HG03571 (cell line): ENCODE measurements at regions not wholly inside any gene's neighbourhood (a gene's known extent, or its start where the extent isn't known, plus 50 kb on each side); places are given as distances from the start of the nearest gene placed in this dataset.

Experiments
- ATAC-seq: cut with Tn5 transposase; IDR thresholded peaks from one replicate; pipeline ENCODE4 v1.9.1; 2021; ENCODE audit not compliant: unreplicated experiment

DNA sequence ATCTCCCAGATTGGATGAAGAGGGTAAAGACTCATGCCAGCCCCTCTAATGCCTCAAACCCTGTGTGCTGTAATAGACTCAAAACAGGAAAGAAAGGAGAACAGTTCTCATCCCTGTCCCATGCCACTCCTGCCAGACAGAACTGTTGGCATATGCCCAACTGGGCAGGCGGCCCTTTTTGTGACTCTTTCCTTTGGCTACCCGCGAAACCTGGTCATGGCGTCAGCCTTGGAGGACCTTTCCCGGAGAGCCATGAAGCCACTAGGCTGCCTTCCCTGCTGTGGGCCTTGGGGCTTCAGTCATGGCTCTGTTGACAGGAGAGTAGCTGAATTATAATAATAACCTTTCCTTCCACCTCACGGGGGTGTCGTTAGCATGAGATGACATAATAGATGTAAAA, 75.9 kb upstream of the SEMA6A start:
- no peak for ATAC-seq

DNA sequence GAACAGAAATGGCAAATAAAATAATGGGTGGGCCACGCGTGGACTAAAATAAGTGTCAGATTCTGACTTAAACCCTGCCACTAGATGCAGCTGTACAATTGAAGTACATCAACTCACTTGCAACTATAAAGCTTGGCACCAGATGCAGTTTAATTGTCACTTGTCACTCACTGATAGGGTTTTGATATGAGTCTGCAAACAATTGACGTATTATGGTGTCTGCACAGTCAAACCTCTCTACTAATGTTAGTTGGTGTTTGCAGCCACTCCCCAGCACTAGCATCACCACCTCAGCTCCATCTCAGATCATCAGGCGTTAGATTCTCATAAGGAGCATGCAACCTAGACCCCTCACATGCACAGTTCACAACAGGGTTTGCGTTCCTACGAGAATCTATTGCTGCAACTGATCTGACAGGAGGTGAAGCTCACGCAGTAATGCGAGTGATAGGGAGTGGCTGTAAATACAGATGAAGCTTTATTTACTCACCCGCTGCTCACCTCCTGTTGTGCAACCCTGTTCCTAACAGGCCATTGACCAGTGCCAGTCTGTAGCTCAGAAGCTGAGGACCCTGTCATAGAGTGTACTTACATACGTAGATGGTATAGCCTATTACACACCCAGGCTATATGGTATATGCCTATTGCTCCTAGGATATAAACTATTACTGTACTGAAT, 72.1 kb upstream of the SEMA6A start:
- no peak for ATAC-seq

GRCh38 chr5:116645627-116646026, 71.0 kb upstream of the SEMA6A start:
- peak; percentile 64 for ATAC-seq

DNA sequence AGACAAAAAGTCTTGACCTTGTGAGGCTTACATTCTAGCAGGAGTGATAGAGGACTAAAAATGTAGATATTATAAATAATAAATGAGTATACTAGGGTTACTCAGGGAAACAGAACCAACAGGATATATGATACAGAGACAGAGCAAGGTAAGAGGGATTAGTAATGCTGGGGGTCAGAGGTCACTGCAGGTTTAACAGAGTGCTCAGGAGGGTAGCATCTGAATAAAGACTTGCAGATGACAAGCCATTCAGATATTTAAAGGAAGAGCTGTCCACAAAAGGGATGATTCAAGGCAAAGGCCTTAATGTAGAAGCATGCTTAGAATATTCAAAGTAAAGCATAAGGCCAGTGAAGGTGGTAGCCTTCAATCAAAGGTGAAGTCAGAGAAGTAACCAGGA, 65.6 kb upstream of the SEMA6A start:
- ATAC-seq = no peak

DNA sequence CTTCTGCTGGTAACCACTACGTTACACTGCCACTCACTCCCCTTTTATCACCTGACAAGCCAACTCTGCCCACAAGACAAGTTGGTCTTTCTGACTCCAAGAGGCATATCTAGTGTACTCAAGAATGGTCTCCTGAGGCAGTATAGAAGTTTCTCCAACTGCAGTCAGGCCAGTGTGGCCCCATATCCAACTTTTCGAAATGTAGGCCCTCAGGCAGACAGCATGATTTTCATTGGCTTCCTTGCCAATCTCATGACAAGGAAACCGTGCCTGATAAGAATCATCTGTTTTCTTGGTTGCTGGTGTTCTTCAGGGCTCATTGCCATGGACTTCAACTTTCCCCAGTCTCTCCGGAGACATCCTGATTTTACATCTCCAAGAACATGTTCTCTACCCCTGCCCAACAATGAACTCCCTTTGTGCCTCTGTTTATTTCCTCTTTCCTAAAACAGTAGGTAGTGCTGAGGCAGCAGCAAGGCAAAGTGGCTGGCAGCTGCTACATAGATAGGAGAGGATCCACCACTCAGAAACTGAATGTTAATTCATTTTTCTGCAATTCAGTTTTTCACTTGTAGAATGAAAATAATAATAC, 62.6 kb upstream of the SEMA6A start:
- no peak for ATAC-seq

DNA sequence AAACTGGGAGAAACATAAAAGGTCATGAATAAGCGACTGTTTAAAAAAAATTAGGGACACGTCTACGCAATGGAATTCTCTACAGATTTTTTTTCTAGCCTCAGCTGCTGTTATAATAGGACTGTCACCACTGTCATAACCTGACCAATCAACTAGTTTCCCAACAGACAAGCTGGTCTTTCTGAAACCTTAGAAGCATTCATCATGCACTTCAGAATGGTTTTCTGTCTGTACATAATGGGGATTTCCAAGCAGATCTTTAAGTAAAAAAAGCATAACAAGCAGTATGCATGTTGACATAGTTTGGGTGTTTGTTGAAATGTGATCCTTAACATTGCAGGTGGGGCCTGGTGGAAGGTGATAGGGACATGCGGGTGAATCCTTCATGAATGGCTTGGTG, 58.3 kb upstream of the SEMA6A start:
- no peak for ATAC-seq

- no peak for ATAC-seq
Observed at GRCh38 chr5:116631147-116631546, 56.5 kb upstream of the SEMA6A start.

GRCh38 chr5:116629168-116629567, 54.5 kb upstream of the SEMA6A start:
- no peak for ATAC-seq

- peak; percentile 88 for ATAC-seq
Observed at GRCh38 chr5:116626945-116627679, 52.5 kb upstream of the SEMA6A start.

- ATAC-seq = no peak
Observed at GRCh38 chr5:116626272-116626723, 51.7 kb upstream of the SEMA6A start.
